NCI-H146 (cell line): ENCODE measurements at regions not wholly inside any gene's neighbourhood (a gene's known extent, or its start where the extent isn't known, plus 50 kb on each side); places are given as distances from the start of the nearest gene placed in this dataset.

Experiments used
- DNase-seq: peaks from one replicate; lab custom pipeline; 2025; lab: John Stamatoyannopoulos, UW

DNA sequence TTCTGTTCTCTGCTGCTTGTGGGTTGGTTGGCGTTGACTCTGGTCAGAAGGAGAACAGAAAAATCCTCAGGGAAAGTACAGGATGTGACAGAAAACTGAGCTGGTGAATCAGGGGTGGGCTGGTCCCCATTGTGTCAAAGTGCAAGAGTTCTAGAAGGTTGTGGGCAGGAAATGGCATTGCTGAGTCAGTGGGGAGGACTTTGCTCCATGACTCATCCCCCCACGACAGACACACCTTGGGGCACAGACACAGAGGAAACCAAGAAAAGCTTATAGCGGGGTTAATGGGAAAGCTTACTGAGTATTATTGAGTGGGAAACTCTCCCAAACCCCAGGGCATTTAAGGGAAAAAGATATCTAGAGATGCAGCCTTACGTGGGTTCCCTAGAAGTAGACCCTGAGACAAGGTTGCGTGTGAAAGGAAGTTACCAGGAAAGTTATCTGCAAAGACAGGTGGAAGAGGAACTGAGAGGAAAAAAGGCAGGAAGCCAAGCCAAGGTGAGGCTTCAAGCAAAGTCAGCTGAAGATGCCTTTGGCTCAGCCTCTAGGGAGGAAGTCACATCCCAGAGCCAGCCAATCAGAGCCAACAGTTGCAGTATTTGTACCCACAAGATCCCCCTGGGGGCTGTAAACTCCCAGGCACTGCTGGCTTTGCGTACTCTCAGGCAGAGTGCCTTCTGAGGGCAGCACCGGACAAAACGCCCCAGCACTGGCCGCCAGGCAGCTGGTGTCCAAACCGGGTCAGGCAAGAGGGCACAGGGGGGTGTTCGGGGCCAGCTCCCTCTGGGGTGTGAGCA, 86.4 kb downstream of the FOXL1 start:
- no peak for DNase-seq

DNA sequence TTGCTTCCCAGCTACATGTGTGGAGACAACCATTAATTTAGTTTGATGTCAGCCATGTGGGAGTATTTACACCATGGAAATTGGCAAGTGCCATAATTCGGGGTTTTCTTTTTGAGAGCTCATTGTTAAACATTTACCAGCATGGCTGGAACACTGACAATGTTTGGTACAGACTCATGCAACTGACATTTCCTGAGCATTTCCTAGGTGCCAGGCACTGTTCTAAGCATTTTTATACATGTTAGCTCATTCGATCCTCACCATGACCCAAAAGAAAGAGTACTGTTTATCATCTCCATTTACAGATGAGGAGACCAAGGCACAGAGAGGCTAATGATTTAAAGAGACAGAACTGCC, 86.9 kb downstream of the FOXL1 start:
- DNase-seq: no peak

DNA sequence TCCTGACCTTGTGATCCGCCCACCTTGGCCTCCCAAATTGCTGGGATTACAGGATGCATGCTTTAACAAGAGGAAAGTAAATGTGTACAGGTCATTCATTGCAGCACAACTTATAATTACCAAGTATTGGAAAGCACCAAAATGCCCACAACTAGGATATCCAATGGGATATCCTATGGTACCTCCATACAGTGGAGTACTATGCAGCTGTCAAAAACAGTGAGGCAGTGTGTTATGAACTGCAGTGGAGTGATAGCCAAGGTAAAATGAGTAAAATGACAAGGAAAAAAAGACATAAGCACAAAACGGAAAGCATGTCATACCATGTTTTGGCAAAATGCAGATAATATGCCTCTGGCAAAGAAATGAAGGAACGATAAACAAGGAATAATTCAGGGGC, 87.6 kb downstream of the FOXL1 start:
- no peak for DNase-seq

DNA sequence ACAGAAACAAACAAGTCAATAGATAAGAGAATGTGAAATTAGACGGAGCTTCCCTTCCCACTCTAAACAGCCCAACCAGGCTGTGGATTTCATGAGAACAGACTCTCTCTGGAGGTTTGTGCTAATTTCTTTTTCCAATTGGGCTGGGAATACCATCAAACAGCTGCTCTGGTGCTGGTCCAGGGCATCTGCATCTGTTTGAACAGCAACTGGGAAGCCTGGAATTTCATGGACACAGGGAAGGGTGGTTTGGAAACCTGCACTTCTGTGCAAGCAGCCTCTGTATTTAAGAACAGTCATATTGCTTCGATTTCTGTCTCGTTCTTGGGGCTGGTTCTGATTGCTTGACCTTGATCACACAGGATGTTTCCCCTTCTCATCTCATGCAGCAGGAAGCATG, 88.7 kb downstream of the FOXL1 start:
- DNase-seq: no peak

DNA sequence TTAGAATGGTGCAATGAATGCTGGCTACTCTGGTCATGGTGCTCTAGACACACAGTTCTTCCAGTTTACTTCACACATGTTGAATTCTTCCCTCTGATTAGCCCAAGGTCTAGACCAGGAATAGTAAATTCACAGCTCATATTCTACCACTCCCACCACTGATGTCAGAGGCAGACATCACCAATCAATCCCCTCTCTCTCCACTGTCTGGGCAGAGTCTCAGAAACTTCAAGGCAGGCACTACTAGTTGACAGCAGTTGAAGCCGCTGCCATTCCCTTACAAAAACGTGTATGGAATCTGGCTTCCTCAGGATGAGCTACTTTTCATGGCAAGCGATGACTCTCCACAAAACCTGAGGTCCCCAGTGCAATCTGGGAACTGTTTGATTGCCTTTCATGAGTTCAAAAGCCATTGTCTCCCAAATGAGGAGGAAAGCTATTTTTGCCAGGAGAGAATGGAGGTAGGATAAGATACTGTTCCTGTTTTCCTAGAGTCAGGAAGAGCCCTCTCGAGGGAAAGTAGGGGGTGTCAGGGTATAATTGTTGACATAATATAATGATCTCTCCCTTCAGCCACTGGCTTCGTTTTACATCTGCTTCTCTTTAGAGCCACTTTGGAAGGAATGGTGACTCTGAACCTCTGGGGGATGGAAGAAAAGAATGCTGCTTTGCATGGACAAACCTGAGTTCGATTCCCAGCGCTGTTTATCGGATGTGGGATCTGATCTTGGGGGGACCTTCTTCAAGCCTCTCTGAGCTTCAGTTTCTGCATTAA, 90.0 kb downstream of the FOXL1 start:
- no peak for DNase-seq

DNA sequence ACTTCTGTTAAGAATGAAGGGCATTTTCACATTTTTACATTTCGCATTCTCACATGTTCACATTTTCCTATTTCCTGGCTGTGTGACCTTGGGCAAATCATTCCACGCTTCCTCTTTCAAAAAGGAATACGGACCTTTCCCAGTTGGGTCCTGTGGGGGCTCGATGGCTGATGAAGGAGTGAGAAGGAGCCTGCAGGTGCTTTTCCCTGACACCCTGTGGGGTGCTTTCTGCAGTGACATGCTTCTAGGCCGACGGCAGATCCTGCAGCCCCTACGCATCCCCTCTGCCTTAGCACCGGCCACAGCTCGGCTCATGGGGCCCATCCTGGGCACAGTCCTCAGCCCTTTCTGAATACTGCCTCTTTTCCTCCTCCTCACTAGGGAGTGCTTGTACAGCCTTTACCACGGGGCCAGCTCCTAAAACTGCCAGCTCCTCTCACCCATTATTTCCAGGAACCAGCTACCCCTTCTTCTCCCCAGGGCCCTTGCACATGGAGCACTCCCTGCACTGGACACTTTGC, 91.0 kb downstream of the FOXL1 start:
- DNase-seq: no peak

DNA sequence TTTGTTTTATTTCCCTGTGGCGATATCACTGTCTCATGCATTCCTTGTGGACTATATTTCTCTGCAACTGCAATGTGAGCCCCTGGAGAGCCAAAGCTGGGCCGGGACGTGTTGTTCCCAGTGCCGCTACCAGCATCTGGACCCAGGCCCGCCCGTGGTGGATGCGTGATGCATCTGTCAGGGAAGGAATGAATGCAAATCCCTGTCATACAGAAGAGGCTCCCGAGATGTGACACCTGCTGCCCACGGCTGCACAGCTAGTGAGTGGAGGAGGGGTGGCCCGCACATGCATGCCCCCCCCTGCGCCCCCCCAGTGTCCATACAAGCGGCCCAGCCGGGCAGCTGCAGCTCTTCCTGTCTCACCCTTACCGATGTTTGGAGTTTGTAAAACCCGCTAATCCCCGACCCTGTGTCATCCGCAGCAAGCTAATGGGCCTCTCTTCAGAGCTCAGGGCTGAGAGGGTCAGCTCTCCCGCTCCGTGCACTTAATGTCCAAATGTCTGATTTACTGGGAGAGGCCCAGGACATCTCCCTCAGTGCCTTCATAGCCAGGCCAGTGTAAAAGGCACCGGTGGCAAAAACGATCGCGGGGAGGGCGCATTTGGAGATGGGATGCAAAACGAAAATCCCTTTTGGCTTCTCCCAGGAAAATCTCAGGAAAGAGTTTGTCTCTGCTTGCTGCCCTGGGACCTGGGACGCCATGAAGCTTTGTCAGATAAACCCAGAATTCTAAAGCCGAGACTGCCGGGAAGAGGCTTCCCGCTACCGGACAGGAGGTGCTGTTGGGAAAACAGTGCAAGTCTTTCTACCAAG, 91.8 kb downstream of the FOXL1 start:
- no peak for DNase-seq

DNA sequence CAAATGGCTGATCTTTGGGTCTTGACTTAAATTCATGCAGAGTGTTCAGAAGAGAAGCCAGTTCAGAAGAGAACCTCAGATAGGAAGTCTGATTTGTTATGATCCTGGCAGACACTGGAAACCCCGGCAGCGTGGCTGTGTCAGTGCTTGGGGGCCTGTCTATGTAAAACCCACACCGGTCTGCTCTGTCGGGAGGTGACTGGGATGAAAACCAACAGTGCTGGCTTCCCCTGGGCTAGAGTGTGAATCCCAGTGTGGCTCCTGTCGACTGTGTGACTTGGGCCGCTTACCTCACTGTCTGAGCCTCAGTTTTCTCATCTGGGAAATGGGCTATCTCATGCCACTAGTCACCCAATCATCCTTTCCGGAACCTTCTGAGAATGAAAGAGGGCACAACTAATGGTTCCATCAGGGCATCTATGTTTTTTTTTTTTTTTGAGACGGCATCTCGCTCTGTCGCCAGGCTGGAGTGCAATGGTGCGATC, 92.4 kb downstream of the FOXL1 start:
- no peak for DNase-seq

DNA sequence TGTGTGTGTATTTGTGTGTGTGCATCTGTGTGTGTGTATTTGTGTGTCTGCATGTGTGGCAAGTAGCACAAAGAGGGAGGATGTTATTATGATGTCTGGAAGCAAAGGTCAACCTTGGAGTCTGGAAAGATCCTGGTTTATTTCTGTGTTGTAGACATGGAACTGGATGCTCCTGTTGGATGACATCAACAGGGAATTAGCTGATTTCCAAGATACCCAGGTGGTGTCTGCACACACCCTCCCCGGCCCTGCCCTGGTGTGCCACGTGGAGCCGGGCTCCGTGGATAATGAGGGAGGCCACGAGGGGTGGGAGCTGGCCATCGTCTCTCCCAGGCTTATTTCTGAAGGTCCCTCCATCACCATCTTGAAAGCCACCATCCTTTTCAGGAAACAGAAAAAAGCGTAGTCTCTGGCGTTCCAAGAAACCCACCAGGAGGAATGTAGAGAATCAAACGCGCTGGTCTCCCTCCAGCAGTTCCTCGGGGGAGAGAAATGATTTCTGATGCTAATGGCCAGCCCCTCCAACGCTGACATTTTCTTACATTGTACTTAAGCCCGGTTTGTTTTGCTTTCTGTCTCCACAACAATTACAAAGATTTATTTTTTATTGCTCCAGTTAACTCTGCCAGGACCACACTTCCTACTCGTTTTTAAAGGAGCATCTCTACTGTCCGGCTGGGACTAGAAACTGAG, 93.3 kb downstream of the FOXL1 start:
- DNase-seq: no peak

DNA sequence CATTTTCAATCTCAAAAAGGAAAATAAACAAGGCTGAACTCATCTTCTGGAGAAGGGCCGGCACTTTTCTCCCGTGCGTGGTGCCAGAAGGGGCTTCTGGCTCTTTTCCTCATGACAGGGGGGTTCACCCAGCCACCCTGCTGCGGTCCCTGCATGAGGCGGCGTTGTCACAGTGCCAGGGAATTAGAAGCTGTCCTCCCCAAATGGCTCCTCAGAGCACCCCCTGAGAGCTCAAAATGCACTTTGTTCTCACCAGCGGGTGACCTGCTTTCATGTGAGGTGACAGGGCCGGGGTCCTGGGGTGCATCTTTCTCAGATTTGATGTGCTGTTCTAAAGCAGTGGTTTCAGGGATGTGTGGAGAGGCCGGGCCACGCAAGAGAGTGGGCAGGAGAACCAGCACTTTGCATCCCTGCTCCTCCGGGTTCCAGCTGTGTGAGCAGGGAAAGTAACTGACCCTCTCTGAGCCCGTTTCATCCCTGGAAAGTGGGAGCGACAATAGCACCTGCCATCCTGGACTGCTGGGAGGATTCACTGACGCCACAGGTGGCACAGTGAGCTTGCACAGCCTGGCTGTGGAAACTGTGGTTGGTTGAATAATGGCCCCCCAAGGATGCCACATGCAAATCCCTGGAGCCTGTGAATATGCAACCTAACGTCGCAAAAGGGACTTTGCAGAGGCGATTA, 94.0 kb downstream of the FOXL1 start:
- no peak for DNase-seq

DNA sequence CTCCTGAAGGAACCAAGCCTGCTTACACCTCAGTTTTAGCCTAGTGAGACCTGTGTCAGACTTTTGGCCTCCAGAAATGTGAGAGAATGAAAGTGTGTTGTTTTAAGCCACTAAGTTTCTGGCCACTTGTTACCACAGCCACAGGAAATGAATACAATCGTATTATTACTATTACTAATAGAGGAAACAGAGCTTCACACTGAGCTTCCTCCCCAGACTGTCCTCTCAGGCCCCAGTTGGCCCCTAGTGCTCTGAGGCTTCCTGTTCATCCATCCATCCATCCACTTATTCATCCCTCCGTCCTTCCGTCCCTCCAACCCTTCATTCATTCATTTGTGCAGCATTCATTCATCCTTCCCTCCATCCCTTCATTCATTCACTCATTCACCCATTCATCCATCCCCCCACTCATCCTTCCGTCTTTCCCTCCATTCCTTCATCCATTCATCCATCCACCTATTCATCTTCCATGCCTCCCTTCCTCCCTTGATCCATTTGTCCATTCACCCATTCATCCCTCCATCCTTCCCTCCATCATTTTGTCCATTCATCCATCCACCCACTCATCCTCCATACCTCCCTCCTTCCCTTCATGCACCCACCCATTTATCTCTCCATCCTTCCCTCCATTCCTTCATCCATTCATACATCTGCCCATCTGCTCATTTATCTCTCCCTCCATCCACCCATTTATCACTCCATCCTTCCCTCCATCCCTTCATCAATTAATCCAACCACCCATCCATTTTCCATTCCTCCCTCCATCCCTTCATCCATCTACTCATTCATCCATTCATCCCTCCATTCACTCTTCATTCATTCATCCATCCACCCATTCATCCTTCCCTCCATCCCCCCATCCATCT, 95.0 kb downstream of the FOXL1 start:
- no peak for DNase-seq

DNA sequence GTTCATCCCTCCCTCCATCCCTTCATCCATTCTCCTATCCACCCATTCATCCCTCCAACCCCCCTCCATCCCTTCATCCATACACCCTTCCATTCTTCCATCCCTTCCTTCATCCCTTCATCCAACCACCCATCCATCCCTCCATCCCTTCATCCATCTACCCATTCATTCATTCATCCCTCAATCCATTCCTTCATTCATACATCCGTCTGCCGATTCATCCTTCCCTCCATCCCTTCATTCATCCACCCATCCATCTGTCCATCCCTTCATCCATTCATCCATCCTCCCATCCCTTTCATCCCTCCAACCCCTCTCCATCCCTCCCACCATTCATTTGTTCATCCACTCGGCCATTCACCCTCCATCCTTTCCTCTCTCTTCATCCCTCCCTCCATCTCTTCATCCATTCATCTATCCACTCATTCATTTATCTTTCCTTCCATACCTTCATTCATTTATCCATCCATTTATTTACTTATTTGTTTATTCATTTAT, 95.7 kb downstream of the FOXL1 start:
- DNase-seq: no peak

DNA sequence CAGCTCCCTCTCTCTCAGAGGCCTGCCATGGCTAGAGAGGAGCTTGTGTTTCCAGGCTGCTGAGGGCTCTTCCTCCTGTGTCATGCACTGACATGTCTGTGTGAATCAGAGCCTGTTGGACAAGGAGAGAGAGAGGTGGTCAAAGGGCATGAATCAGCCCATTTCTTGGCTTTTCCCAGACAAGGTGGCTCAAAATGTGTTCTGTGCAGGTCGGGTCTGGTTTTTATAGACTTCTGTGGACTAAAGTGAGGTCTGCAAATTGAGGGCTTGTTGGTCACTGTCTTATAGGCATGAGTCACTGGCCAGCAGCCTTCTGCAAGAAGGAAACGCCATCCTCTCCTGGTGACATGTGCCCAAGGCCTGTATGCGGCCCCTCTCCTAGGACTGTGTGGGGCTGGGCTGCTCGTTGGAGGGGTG, 97.9 kb downstream of the FOXL1 start:
- no peak for DNase-seq

DNA sequence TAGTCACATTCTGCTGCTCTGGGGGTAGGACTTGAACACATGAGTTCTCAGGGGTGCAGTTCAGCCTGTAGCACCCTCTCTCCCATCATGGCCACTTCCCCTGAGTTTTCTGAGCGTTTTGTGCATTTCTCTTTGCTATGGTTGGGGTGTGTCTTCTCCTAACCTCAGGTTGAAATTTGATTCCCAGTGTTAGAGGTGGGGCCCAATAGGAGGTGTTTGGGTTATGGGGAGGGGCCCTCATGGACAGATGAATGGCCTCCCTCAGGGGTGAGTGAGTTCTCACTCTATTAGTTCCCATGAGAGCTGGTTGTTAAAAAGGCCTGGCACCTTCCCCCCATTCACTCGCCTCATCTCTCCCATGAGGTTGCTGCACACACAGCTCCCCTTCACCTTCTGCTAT, 101.1 kb downstream of the FOXL1 start:
- DNase-seq: no peak

DNA sequence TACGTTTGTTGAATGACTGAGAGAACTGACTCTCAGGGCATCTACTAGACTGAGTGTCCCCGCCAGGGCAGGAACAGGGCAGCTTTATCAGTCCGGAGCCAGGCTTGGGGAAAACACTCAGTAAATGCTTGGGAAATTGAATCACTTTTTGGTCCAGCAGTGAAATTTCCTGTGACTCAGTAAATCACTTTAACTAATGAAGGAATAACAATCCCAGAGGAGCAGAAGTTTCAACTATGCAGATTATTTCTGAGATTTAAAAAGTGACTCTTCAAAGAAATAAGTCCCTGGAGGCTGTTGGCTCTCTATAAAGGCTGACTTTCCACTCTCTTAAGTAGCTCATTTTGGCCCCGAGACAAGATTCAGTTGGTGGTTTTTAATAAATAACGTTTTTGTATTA, 101.8 kb downstream of the FOXL1 start:
- no peak for DNase-seq

DNA sequence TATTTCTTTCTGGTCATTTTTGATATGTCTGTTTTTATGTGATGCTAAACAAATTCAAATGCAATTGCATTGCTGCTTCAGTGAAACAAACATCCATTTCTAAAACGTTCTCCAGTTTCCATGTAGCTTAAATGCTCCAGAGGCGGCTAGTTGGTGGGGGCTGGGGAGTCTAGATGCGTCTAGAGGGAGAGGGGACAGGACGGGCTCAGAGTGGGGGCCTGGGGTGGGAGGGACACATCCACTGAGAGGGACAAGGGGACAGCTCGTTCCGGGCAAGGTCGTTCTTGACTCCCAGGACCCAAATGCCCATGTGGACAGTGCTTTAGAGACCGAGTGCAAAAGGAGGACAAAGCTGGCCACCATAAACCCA, 102.3 kb downstream of the FOXL1 start:
- no peak for DNase-seq

DNA sequence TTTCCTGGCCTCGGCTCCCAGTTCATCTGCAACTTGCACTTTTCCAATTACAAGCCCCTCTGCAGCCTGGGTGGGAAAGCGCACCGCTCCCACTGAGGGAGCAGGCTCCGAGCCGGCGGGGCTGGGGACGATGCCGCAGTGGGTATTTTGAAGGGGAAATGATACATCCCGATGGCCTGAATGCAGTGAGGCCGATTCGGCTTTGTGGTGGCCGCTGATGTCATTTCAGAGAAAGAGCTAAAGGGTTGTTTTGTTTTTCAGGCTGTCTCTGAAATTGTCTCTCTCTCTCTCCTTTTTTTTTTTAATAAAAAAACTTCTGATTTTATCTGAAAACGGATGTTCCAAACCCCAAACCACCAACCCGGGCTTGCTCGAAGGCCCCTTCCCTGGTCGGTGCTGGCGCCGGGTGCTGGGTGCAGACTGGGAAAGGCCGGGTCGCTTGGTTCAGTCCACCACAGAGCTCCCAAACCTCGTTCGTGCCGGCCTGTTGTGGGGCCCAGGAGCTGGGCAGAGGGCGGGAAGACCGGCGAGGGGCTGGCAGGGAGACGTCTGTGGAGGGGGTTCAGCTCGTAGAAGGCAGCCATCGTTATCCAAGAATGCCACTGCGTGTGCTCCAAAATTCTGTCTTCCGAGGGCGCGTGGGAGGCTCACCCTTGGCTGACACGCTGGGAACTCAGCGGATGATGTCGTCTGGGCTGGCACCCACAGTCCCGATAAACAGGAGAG, 102.8 kb downstream of the FOXL1 start:
- DNase-seq: no peak

DNA sequence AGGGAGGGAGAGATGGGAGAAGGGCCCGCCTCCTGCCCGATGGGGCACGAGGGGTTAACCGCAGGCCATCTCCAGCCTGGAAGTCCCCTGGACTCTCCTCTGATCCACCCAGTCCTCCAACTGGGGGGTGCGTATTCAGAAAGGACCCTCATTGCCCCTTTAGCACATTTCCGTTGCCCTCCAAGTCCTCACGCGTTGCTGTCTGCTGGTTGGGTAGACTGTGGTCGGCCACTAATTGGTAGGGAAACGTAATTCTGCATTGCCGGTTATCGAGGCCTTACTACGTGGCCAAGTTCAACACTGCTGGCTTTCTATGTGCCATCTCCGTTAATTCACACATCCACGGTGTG, 103.4 kb downstream of the FOXL1 start:
- DNase-seq: no peak

DNA sequence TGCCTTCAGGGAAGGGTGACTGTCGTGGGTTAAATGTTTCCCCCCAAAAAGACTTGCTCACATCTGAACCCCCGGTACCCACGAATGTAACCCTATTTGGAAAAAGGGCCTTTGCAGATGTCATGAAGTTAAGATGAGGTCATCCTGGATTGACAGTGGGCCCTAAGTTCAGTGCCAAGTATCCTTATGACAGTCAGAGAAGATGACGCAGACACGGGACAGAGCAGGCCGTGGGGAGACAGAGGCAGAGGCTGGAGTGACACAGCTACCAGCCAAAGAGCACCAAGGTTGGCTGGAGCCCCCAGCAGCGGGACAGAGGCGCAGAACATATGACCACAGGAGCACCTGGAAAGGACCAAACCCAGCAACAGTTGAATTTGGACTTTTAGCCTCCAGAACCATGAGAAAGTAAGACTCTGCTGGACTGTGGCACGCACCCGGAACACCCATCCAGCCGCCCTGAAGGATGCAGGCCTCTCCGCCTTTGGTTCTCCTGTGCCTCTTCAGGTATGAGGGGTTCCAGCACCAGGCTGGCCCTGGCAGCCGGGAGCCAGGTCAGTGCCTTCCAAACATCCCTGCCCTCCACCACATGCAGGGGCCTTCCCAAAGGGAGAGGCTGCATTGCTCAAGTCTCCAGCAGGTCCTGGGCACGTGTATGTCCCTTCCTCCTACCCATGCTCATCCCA, 104.0 kb downstream of the FOXL1 start:
- no peak for DNase-seq
